ENCODE measurements at regions not wholly inside any gene's neighbourhood (a gene's known extent, or its start where the extent isn't known, plus 50 kb on each side); places are given as distances from the start of the nearest gene placed in this dataset.
"Not testable (repeated sequence)": the region's sequence is repeated elsewhere in the genome, so short reads cannot be mapped to it uniquely, and the experiment has no call there.

DNA sequence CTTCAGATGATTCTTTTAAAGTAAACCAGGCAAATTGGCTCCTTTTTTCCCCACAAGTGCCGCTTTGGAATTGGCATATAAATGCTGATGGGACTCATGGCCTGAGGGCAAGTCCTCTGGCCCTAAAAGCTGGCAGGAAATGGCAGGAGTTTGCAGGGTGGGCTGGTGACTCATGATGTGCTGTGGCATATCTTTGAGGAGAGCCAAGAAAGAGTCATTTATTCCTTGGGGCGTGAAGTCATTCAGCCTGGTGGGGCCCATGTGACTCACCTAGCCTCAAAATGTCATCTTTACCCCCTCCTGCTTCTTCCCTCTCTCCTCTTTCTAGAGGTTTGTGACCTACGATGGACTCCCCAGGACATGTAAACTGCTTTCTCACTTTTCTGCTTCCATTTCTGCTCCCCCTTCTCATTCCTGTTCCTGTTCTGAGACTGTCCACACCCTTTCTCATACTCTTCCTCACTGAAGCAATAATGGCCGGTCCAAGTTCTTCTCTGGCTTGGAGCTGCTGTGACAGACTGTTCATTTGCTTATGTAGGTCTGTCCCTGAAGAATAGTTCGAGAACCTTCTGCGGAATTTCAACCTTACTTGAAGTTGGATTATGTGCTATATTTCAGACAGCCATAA lies 326.1 kb downstream of the SATB1 start:
- ATAC-seq: no peak
- DNase-seq (ENCODE audit: low spot score): no peak
- intact Hi-C loops (cut with DNase I): no loop called here

DNA sequence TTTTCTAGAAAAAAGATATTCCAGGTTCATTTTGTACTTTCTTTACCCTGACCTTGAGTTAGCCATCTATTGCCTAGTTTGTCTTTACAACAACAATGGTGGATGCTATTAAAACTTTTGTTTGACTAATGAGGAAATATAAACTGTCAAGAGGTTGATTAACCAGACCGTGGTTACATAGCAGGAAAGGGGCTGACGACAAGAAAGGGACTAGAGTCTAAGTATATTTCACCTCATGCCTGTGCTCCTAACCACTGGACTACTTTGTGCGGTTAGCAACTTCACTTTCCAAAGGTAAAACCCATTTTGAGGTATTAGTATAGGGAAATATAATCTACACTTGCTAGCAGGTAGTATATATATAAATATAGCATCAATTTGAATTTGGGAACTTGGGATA lies 327.1 kb downstream of the SATB1 start:
- intact Hi-C loops (cut with DNase I): no loop called here
- no peak for DNase-seq (ENCODE audit: low spot score)
- no peak for ATAC-seq

DNA sequence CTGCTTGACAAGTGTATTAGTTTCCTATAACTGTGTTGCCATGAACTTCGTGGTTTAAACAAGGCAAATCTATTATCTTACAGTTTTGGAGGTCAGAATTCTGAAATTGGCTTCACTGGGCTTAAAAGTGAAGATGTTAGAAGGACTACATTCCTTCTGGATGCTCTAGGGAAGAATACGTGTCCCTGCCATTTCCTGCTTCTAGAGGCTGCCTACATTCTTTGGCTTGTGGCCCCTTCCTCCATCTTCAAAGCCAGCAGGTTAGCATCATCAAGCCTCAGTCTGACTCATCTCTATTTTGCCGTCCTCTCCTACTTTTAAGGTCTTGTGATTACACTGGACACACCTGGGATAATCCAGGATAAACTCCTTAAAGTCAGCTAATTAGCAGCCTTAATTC lies 327.7 kb downstream of the SATB1 start:
- intact Hi-C loops (cut with DNase I): no loop called here
- no peak for DNase-seq (ENCODE audit: low spot score)
- ATAC-seq: no peak

DNA sequence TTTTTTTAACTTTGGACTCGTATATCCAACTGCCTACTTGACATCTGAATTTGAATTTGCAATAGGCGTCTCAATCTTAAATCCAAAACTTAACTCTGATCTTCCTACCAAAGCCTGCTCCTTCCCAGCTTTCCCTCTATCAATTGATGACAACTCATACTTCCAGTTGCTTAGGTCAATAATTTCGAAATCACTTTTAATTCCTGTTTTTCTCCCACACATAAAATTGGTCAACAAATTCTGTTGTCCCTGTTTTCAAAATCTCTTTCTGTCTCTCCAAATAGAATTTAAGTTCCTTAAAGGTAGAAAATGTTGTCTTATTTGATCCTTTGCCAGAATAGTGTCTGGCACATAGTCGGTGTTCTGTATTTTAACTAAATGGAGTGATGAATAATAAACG lies 332.4 kb downstream of the SATB1 start:
- ATAC-seq: no peak
- intact Hi-C loops (cut with DNase I): no loop called here

DNA sequence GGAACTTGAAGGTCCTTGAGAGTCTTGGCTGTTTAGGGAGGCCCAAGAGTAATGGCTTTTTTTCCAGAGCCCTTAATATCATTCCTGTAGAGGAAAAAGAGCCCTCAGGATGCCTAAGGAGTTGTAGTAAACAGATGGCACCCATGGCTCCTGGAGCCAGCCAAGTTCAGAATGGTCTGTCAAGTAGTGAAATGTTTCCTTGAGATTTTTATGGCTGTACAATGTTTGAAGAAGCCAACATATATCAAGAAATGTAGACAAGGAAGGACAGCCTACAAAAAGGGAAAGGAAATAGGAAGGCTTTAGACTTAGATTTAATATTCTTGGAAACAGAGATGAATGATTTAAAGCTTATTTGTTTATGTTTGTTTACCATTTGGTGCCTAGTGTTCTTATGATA lies 334.8 kb downstream of the SATB1 start:
- intact Hi-C loops (cut with DNase I): no loop called here
- no peak for ATAC-seq
- DNase-seq (ENCODE audit: low spot score): no peak

More for the DNA sequence above, 332.4 kb downstream of the SATB1 start:
- no peak for DNase-seq (ENCODE audit: low spot score)

DNA sequence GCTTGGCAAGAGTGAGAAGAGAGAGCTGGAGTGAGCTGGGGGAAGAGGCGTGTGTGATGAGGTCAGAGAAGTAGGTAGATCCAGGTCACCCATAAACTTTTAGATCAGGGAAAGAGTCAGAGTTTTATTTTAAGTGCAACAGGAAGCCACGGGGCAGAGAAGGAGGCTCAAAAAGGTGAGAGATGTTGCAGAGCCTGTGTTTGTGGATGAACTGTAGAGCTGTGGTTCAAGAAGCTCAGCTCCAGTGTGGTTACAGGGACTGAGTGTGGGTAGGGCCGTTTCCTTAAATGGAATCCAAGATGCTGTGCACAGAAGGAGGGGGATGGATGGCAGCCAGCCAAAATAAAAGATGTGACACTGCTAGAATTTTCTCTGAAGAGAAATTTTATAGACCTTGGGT lies 337.2 kb downstream of the SATB1 start:
- no peak for ATAC-seq
- intact Hi-C loops (cut with DNase I): no loop called here

DNA sequence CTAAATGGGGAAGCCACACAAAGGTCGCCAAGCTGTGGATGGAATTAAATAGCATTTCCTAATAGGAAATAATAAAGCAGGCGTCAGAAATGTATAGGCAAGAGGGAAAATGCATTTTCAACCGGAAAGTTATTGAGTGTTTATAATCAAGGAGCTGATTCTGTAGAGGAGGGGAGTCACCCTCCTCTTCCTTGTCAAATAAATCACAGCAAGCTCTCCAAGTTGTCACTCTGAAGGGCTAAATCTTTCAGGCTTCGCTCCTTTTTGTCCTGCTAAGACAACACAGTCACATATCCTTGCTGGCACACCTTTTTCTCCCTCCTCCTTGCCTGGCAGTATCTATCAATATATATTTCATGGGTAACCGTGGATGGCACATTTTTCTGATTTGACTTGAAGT lies 338.4 kb downstream of the SATB1 start:
- ATAC-seq: no peak
- intact Hi-C loops (cut with DNase I): no loop called here
- DNase-seq (ENCODE audit: low spot score): no peak

More for the DNA sequence above, 337.2 kb downstream of the SATB1 start:
- no peak for DNase-seq (ENCODE audit: low spot score)

DNA sequence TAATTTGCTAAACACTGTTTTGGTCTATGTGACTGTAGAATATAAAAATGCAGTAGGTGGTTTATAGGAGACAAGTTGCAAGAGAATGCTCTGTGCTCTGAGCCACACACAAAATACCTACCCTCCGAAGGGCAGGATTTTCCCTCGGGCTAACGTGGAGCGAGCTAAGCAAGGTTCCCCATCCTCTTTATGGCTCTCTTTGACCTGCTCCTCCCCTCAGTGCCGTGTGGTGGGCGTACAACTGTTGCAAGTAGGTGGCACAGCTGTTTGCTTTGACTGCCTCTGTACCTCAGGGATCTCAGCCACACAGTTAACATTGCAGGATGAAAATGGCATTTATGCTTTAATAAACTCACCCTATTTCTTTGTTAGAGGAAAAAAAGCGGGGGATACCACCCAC lies 339.1 kb downstream of the SATB1 start:
- intact Hi-C loops (cut with DNase I): no loop called here
- DNase-seq (ENCODE audit: low spot score): no peak
- ATAC-seq: no peak

DNA sequence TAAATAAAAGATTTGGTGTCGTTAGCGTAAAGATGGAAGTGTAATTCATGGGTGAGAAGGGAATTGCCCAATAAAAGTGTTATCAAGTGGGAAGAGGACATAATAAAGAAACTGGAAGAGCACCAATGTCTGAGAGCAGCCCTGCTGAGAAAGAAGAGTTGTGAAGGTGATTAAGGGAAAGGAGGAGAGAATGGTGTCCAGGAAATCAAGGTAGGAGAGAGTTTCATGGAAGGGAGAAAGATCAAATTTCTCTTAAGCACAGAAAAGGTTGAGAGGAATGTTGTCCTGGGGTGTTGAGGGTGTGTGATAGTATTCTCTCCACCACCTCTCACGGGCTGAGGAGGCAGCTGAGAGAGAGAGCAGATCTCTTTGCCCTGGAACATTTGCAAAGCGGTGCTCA lies 339.7 kb downstream of the SATB1 start:
- ATAC-seq (no peak), DNase-seq (ENCODE audit: low spot score) (no peak)

DNA sequence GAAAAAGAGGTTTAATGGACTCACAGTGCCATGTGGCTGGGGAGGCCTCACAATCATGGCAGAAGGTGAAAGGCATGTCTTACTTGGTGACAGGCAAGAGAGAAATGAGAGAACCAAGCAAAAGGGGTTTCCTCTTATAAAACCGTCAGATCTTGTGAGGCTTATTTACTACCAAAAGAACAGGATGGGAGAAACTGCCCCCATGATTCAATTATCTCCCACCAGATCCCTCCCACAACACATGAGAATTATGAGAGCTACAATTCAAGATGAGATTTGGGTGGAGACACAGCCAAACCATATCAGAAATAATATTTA lies 340.8 kb upstream of the TBC1D5 start:
- ATAC-seq; intact Hi-C loops (cut with DNase I); DNase-seq (ENCODE audit: low spot score): not testable (repeated sequence)

More for the DNA sequence above, 339.7 kb downstream of the SATB1 start:
- intact Hi-C loops (cut with DNase I): no loop called here

DNA sequence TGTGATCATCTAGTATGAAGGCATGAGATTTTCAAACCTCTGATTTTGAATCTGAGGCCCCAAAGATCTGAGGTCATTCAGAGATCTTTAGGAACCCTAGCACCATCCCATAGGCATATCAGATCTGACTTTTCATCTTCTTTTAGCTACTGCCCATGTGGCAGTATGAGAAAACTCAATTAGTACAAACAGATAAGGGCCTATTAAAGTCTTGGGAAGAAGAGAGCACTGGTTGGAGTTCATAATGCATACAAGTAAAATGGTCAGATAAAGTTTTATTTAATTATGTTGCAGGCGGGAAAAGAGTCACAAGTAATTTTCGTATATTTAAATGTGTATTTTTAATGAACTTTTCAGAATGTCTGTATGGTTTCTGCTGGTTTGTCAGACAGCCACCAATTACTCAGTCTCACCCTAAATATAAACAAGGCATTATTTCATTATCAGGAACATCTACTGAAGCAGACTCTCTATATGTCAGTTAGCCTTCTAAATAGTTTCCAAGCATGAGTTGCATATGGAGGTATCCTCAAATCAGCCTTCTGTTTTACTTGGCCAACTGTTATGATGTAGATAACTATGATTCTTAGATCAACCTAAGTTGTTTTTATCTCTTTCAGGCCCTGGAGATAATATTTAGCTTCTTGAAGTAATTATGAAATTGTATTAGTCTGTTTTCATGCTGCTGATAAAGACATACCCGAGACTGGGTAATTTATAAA lies 340.3 kb upstream of the TBC1D5 start:
- ATAC-seq: no peak
- intact Hi-C loops (cut with DNase I): no loop called here
- DNase-seq (ENCODE audit: low spot score): no peak

DNA sequence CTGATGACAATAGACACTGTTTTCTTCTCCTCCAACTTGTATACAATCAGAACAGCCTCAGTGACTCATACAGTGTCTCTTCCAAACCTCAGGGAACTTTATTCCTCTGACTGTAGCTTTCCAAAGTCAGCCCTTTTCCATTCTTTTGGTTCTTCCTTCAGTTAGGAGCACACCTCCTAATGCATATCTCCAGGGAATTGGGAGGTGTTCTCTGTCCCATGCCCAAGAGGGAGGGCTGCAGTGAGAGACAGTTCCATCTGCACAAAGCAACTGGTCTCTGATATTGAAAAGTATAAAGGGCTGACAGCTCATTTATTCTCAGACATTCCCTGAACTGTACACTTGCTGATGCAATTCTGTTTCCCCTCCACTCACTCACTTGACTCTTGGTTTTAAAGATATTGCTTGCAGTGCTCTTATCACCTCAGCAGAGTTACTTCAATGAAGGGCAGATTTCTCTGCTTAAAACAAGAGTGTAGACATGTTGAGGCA lies 337.8 kb upstream of the TBC1D5 start:
- intact Hi-C loops (cut with DNase I): no loop called here
- no peak for DNase-seq (ENCODE audit: low spot score)
- ATAC-seq: no peak

DNA sequence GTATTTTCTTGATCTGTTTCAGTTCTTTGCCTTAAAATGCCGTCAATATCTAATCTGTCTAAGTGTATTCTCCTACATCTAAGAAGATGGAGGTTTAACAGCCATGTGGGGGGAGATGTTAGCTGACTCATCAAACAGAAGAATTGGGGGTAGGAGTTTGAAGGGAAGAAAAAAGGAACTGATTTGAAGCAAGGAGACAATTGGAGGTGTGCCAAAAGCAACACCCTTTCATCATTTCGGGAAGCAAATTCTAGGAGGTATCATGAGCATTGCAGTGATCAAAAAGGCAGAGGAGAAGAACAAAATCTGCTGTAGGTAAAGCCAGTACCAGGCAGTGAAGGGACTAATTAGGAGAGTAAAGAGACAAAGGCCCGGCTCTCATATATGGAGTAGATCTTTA lies 337.3 kb upstream of the TBC1D5 start:
- no peak for DNase-seq (ENCODE audit: low spot score)
- ATAC-seq: no peak
- intact Hi-C loops (cut with DNase I): no loop called here

DNA sequence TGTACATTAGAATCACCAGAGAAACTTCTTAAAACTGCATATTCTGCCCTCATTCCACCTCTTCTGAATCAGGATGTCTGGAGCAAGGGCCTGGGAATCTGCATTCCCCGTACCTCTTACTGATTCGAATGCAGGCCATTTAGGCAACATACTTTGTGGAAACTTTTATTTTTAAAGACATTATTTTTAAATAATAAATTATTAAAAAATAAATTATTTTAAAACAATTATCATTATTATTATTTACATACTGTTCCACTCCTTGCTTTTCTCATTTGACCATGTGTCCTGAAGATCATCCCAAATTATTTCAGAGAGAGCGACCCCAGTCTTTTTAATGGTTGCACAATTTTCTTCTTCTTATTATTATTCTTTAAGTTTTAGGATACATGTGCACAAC lies 336.6 kb upstream of the TBC1D5 start:
- ATAC-seq: no peak

DNA sequence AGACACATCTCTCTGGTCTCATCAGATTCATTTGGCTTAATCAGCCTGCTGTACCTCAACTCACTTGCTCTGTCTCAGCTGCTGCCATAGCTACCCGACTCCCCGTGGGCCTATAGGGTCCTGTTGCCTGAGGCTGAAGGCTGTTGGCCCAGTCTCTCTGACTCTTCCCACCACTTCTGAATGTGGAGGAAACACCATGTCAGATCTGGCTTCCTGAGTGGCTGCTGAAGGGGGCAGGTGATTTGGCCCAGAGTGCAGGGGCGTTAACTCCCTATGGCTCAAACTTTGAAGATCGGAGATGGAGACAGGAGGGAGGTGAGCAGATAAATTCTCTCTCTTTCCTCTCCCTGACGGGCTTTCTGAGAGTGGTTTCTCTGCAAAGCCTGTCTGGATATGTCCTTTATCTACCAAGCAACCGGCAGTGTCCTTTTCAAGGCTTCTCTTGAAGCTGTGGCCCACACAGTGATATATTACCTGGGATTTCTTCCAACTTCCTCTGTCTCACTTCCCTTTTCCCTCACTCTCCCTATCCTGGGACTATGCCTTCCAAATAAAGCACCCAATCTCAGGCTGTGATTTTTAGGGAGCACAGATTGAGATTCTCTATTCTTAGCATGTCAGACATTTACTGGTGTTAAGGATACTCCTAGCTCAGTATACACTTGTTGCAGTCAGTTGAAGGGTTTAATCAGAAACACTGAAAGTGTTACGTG lies 334.9 kb upstream of the TBC1D5 start:
- ATAC-seq: no peak
- DNase-seq (ENCODE audit: low spot score): no peak
- intact Hi-C loops (cut with DNase I): no loop called here

More for the DNA sequence above, 336.6 kb upstream of the TBC1D5 start:
- no peak for DNase-seq (ENCODE audit: low spot score)
- intact Hi-C loops (cut with DNase I): no loop called here

DNA sequence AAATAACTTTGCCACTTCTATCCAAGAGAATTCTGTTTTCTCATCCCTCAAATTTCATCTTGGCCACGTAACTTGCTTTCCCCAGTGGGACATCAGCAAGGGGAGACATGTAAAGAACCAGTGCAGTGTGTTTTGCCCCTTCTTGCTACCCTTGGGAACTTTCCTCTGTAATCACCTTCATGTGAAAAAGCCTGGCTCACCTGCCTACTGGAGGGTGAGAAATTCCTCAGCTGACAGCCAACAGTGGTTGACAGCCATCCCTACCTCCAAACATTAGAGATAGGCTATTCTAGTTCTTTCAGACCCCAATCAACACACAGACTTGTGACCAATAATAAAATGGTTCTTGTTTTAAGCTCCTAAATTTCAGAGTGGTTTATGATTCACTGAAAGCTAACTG lies 333.9 kb upstream of the TBC1D5 start:
- no peak for ATAC-seq
- DNase-seq (ENCODE audit: low spot score): no peak
- intact Hi-C loops (cut with DNase I): no loop called here

DNA sequence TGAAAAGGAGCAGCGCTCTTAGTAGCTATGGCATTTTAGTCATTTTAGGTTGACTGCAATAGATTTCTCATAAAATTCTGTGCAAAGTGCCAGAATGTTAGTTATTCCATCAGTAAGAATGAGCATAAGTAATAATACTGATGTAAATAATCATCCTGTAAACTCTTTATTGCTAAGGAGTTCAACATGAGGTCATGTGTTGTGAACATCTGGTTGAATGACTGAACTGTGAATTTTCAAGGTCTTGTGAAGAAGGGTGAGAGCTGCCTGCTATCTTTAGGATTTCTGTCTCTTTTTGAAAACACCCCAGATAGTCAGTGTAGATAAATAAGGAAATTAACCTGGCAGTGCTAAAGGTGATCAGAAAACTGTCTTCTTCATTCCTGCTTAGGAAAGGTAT lies 333.4 kb upstream of the TBC1D5 start:
- intact Hi-C loops (cut with DNase I): no loop called here
- no peak for DNase-seq (ENCODE audit: low spot score)
- ATAC-seq: no peak

DNA sequence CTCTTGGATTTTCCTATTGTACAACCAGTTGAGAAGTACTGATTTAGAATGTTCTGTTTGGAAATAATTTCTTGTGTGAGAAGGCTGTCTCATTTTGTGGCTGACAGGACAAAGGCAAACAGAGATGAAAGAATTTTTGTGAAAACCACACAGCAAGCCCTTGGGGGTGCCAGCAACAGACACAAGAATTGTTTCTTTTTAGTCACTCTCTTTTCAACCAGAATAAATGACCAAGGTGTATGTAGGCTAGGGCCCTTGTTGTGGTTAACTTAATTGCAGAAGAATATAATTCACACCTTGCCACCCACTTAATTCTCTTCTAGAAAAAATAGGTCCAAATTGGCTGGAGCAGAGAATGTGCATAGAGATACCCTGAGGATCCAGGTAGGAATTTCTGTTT lies 329.4 kb upstream of the TBC1D5 start:
- no peak for DNase-seq (ENCODE audit: low spot score)
- no peak for ATAC-seq
- intact Hi-C loops (cut with DNase I): no loop called here

DNA sequence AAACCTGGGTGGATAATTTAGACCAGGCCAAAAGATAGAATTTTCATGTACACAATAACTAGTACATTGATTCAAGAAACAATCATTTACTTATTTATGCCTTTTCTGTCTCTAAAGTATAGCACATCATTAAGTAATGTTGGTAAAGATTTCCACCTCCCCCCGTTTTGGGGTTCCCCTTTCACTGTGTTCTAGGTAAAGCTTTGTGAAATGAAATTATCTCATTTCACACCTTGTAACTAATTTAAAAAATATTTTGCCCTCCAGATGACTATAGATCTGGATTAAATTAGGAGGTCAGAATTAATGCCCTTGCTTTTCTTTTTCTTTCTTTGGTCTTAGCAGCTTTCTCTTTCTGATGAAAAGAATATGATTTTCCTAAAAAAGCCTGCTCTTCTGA lies 328.5 kb upstream of the TBC1D5 start:
- no peak for ATAC-seq
- intact Hi-C loops (cut with DNase I): no loop called here

DNA sequence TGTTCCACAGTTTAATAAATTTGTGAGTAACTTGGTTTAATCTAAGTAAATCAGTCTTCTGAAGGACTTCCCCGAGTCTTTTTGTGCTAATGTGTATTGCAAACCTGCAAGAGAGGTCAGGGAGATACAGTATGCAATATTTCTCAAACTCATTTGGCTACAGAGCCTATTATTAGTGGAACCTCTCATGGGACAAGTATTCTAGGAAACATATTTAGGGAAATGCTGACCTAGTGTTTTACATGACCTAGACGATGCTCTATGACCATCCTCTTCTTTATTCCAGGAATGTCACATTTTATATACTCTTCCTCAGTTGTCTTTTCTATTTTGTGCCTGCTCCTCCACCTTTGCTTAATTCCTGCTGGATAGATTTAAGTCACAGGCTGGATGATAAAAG lies 327.8 kb upstream of the TBC1D5 start:
- no peak for ATAC-seq
- intact Hi-C loops (cut with DNase I): no loop called here
- no peak for DNase-seq (ENCODE audit: low spot score)

More for the DNA sequence above, 328.5 kb upstream of the TBC1D5 start:
- DNase-seq (ENCODE audit: low spot score): no peak

All from sciatic nerve (tissue), 2 donors.